ENCODE measurements at regions not wholly inside any gene's neighbourhood (a gene's known extent, or its start where the extent isn't known, plus 50 kb on each side); places are given as distances from the start of the nearest gene placed in this dataset.

DNA sequence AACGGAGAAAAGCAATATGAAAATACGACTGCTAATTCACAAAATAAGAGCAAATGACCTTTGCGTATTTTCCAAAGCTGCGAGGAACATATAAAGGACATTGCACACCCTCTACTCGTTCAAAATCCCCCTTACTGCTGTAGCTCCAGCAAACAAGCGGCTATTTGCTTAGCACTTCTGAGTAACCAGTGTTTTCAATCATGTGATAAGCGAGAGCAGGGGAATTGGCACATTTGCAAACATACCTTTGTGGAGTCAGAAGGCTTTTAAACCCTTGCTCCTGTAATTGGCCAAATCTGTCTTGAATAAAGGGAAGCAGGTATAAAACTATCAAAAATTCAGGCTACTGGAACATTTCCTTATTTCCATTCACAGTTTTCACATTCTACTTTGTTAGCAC, 610.2 kb downstream of the UBE2NL start:
- Histone ChIP-seq H3K9me3 (no peaks in the 10 kb centered on the region), H3K4me3 (no peak overlapping the region), H3K27me3 (no peaks in the 10 kb centered on the region), H3K27ac (no peak overlapping the region), H3K4me1 (no peaks in the 10 kb centered on the region), H3K36me3 (no peaks in the 10 kb centered on the region)
- no peak for DNase-seq (ENCODE audit: extremely low spot score in 2 of 2)
- TF ChIP-seq POLR2AphosphoS5 (IDR thresholded peaks at IDR 0.05; ENCODE audit: insufficient read depth in 1 of 2, low read depth in 1 of 2): no peak
- TF ChIP-seq CTCF (IDR thresholded peaks at IDR 0.05): no peak
- TF ChIP-seq POLR2A (IDR thresholded peaks at IDR 0.05): no peak
- intact Hi-C loops (cut with DNase I): no loop called here

GRCh38 chrX:144531877-144532276, 648.0 kb downstream of the UBE2NL start:
- Histone ChIP-seq H3K4me1 (no peaks in the 10 kb centered on the region), H3K4me3 (no peak overlapping the region), H3K27me3 (no peaks in the 10 kb centered on the region), H3K9me3 (no peaks in the 10 kb centered on the region), H3K36me3 (no peaks in the 10 kb centered on the region), H3K27ac (no peak overlapping the region)
- TF ChIP-seq POLR2A (IDR thresholded peaks at IDR 0.05): no peak
- TF ChIP-seq CTCF (IDR thresholded peaks at IDR 0.05): no peak
- no peak for TF ChIP-seq POLR2AphosphoS5 (IDR thresholded peaks at IDR 0.05; ENCODE audit: insufficient read depth in 1 of 2, low read depth in 1 of 2)
- no peak for DNase-seq (ENCODE audit: extremely low spot score in 2 of 2)
- intact Hi-C loops (cut with DNase I): no loop called here

- DNase-seq (ENCODE audit: extremely low spot score in 2 of 2): no peak
- TF ChIP-seq CTCF (IDR thresholded peaks at IDR 0.05): no peak
Observed at GRCh38 chrX:144566592-144566991, 680.7 kb upstream of the SPANXN1 start.

DNA sequence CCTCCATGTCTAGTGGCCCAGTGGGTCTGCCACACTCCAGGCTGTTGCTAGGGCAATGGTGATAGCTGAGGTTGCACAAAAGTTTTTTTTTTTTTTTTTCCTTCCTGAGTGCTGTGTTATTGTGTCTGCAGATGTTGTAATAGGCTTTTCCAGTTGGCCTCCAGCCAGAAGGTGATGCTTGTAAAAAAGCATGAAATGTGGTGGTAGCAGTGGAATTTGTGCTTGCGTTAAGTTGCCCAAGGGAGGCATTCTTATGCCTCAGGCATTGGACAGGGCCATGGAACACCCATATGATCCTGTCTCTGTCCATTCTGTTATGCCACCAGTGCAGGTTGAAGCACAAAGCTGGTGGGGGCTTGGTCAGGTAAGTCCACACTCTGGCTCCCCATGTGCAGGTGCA, 660.5 kb upstream of the SPANXN1 start:
- no peaks in the 10 kb centered on the region for H3K9me3 ChIP-seq
- TF ChIP-seq POLR2AphosphoS5 (IDR thresholded peaks at IDR 0.05; ENCODE audit: insufficient read depth in 1 of 2, low read depth in 1 of 2) (no peak), POLR2A (IDR thresholded peaks at IDR 0.05) (no peak), CTCF (IDR thresholded peaks at IDR 0.05) (no peak)
- intact Hi-C loops (cut with DNase I): no loop called here
- no peaks in the 10 kb centered on the region for H3K36me3 ChIP-seq
- H3K27ac ChIP-seq: no peak overlapping the region
- no peak for DNase-seq (ENCODE audit: extremely low spot score in 2 of 2)
- no peaks in the 10 kb centered on the region for H3K4me1 ChIP-seq
- H3K27me3 ChIP-seq: no peaks in the 10 kb centered on the region
- H3K4me3 ChIP-seq: no peak overlapping the region

More at GRCh38 chrX:144566592-144566991, 680.7 kb upstream of the SPANXN1 start:
- Histone ChIP-seq H3K27ac (no peak overlapping the region), H3K36me3 (no peaks in the 10 kb centered on the region), H3K4me1 (no peaks in the 10 kb centered on the region), H3K4me3 (no peak overlapping the region), H3K27me3 (no peaks in the 10 kb centered on the region), H3K9me3 (no peaks in the 10 kb centered on the region)
- intact Hi-C loops (cut with DNase I): no loop called here

- Histone ChIP-seq H3K27ac (no peak overlapping the region), H3K4me1 (no peaks in the 10 kb centered on the region), H3K4me3 (no peak overlapping the region), H3K9me3 (no peaks in the 10 kb centered on the region), H3K36me3 (no peaks in the 10 kb centered on the region), H3K27me3 (no peaks in the 10 kb centered on the region)
- intact Hi-C loops (cut with DNase I): no loop called here
- no peak for DNase-seq (ENCODE audit: extremely low spot score in 2 of 2)
- TF ChIP-seq POLR2A (IDR thresholded peaks at IDR 0.05): no peak
- TF ChIP-seq POLR2AphosphoS5 (IDR thresholded peaks at IDR 0.05; ENCODE audit: insufficient read depth in 1 of 2, low read depth in 1 of 2): no peak
- no peak for TF ChIP-seq CTCF (IDR thresholded peaks at IDR 0.05)
Observed at GRCh38 chrX:144592036-144592435, 655.3 kb upstream of the SPANXN1 start.
